ENCODE measurements at regions not wholly inside any gene's neighbourhood (a gene's known extent, or its start where the extent isn't known, plus 50 kb on each side); places are given as distances from the start of the nearest gene placed in this dataset.
A peak's percentile ranks its signal among the peaks of the same experiment; 100 is the strongest.

DNA sequence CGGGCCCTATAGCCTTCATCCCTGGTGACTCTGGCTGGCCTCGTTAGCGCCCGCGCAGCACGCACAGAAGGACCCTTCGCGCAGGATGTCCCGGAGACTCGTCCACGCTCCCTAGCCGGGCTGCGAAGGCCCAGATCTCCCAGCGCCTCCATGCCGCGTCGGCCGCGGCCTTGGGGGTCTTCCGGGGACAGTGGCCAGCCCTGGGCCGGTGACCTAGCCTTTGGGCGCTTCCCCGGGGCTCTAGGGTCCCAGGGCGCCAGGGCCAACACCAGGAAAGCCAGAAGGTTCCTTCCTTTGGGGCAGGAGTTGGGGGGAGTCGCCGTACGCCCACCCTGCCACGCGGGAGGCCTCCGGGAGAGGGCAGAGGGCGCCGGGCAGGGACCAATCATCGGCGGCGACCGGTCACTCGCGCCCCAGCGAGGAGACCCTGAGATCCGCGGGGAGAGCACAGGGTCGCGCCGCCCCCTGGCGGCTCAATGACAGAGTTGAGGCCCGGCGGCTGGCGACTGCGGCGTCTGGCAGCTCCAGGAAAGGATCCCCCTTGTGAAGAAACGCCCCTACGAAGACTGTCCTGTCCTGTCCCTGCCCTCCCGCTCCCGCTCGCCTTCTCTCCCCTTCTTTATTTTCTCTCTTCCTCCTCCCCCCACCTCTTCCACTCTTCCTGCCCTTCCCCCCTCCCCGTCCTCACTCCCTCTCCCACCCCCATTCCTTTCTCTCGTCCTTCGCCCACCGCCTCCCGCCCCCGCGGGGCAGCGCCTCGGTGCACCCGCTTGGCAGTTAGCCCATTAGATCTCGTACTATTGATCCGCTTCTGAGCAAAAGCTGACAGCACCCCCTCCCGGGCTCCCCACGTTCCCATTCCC lies 62.3 kb upstream of the LBX1 start:
- TF ChIP-seq, protein P1, sequence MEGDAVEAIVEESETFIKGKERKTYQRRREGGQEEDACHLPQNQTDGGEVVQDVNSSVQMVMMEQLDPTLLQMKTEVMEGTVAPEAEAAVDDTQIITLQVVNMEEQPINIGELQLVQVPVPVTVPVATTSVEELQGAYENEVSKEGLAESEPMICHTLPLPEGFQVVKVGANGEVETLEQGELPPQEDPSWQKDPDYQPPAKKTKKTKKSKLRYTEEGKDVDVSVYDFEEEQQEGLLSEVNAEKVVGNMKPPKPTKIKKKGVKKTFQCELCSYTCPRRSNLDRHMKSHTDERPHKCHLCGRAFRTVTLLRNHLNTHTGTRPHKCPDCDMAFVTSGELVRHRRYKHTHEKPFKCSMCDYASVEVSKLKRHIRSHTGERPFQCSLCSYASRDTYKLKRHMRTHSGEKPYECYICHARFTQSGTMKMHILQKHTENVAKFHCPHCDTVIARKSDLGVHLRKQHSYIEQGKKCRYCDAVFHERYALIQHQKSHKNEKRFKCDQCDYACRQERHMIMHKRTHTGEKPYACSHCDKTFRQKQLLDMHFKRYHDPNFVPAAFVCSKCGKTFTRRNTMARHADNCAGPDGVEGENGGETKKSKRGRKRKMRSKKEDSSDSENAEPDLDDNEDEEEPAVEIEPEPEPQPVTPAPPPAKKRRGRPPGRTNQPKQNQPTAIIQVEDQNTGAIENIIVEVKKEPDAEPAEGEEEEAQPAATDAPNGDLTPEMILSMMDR (IDR thresholded peaks at IDR 0.05; ENCODE audit: low read depth, low read length, missing control alignments), result peak; percentile 56
- DNase-seq (ENCODE audit: low read depth), result no peak
- H3K4me3 ChIP-seq (ENCODE audit: low read depth, low read length), result peak overlapping the region; percentile 42
- in situ Hi-C loops (cut with HindIII; ENCODE audit: low sequenced_read_pairs), result no loop called here

DNA sequence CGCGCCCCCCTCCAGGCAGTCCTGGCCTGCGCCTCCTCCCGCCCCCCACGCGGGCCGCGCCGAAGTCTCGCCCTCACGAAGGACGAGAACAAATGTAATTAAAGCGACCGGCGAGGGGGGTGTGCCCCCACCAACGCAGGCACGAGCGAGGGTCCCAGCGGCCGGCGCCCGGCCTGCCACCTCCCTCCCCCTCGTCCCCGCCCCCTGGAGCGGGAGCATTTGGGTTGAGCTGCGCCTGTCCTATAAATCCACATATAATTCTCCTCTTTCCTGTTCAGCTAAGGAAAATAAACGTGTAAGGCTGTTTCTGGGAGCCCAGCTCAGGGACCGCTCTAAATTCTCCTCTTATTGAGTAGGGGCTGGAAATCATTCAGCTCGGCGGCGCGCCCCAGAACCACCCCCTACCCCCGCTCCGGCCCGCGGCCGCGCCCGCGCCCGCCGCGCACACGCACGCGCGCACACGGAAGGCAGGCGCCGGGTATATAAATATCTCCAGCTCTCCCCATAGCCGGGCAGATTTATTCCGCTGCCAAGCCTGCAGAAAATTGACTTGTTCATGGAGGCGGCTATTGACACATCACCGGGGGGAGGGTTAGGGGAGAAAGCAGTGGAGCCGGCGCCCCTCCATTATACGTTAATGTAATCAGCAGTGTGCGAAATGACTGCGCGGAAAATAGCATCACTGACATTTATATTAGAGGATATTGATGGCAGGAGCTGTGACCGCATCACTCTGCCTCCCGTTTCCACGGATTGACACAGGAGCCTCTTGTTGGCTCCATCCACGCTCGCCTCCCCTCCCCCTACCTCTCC lies 61.6 kb upstream of the BTRC start:
- TF ChIP-seq, protein P1 (IDR thresholded peaks at IDR 0.05; ENCODE audit: low read depth, low read length, missing control alignments), result no peak
- in situ Hi-C loops (cut with HindIII; ENCODE audit: low sequenced_read_pairs), result no loop called here
- H3K4me3 ChIP-seq (ENCODE audit: low read depth, low read length), result peak overlapping the region; percentile 42
- DNase-seq (ENCODE audit: low read depth), result no peak

DNA sequence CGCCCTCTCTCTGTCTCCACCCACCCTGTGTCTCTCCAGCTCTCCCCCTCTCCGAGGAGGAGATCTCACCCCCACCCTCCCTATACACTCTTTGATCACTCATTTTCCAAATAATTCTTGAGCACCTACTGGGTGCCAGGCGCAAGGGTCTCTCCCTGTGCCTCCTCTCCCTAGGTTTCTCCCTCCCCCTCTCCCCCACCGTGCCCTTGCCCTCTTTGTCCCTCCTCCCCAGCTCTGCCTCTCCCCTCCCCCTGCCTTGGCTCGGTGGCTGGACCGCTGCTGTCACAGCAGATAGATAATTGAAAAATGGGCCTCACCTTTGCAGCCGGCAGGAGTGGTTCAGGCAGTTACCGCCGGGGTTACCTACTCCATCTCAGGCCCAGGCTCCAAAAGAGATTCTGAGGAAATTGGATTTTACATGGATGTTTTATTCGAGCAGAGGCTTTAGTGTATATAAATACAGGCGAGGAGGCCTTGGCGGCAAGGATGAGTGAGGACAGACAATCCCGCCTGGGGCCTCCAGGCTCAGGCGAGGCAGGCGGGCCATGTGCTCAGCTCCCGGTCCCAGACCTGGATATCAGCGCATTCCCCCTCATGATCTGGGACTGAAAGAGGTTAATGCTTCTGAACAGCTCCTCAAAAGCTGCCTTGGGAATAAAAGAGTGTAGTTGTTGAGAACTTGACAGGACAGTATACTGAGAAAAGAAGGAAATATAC lies 60.8 kb upstream of the BTRC start:
- TF ChIP-seq, protein P1 (IDR thresholded peaks at IDR 0.05; ENCODE audit: low read depth, low read length, missing control alignments), result no peak
- no peak overlapping the region for H3K4me3 ChIP-seq (ENCODE audit: low read depth, low read length)
- in situ Hi-C loops (cut with HindIII; ENCODE audit: low sequenced_read_pairs), result no loop called here
- DNase-seq (ENCODE audit: low read depth), result no peak

DNA sequence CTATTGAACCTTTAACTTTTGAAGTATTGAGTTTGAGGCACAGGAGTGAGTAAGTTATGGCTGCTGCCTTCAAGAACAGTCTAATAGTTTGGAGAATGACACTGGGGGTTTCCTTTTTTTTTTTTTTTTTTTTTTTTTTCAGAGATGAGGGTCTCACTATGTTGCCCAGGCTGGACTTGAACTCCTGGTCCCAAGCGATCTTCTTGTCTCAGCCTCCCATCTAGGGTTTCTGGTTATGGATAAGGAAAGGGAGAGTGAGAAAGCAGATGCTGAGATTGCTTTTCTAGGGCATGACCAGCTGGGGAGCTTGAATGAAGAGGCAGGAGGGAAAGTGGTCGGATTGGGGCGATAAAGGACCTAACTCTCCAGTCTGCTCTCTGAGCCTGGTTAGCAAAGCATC lies 59.9 kb upstream of the BTRC start:
- H3K4me3 ChIP-seq (ENCODE audit: low read depth, low read length), result no peak overlapping the region
- TF ChIP-seq, protein P1 (IDR thresholded peaks at IDR 0.05; ENCODE audit: low read depth, low read length, missing control alignments), result no peak
- in situ Hi-C loops (cut with HindIII; ENCODE audit: low sequenced_read_pairs), result no loop called here
- DNase-seq (ENCODE audit: low read depth), result no peak

DNA sequence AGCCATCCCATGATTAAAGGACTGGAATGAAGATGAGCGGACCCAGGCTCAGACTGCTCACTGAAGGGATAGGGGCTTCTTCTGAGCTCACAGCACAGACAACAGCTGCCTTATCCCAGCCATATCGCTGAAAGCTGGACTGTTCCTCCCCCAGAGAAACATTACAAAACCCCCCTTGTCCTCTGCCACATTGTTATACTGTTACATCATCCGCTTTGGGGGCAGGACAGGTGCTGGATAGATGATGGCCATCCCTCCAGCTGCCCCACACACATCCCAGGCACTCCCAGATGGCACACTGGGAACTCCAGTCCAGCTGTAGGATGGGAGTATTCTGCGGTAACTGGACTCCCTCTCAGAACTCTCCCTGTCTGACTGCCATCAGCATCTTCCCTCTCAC lies 58.7 kb upstream of the BTRC start:
- in situ Hi-C loops (cut with HindIII; ENCODE audit: low sequenced_read_pairs), result no loop called here
- no peak overlapping the region for H3K4me3 ChIP-seq (ENCODE audit: low read depth, low read length)
- TF ChIP-seq, protein P1 (IDR thresholded peaks at IDR 0.05; ENCODE audit: low read depth, low read length, missing control alignments), result no peak
- no peak for DNase-seq (ENCODE audit: low read depth)

DNA sequence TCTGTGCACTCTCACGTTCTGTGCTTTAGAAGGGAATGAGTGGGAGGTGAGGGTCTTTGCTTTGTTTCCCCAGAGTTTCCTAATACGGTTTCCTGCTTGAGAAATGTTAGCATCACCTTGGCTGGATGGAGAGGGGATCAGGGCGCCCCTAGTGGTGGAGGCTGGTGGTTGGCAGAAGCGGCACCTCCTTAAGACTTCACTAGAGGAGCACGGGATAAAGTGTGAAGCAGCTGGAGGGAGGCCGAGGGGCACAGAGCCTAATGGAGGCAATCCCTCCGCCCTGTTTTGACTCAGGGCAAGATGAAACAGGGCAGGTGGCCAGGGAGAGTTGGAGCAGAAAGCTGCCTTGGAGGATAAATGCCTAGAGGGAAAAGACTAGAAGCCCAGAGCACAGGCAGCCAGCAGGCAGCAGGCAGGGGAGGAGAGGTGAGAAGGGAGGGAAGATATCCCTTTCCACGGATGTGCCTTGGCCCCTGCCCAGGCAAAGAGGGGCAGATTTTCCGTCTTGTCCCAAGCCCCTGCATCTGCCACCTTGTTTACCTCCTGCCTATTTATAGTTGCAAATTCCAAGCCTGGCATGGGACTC lies 56.0 kb upstream of the BTRC start:
- in situ Hi-C loops (cut with HindIII; ENCODE audit: low sequenced_read_pairs), result no loop called here
- no peak overlapping the region for H3K4me3 ChIP-seq (ENCODE audit: low read depth, low read length)
- DNase-seq (ENCODE audit: low read depth), result peak; percentile 13
- TF ChIP-seq, protein P1 (IDR thresholded peaks at IDR 0.05; ENCODE audit: low read depth, low read length, missing control alignments), result peak; percentile 80
